Fibroblast of lung (primary cell): ENCODE measurements at regions not wholly inside any gene's neighbourhood (a gene's known extent, or its start where the extent isn't known, plus 50 kb on each side); places are given as distances from the start of the nearest gene placed in this dataset.

Source experiments
- DNase-seq, 2 donors: peaks; one replicate each; pipeline versions ENCODE4 v3.0.0 to v3.0.0-alpha.2; 2010; ENCODE audit warnings: low read depth in 2 of 2
- H2AFZ ChIP-seq: 2 replicates; pipeline ENCODE4 v1.5.1; 2012; ENCODE audit warnings: low read length, control low read depth, inconsistent platforms
- H3K27ac ChIP-seq: 2 replicates; pipeline ENCODE4 v1.5.1; 2011; ENCODE audit warnings: low read length, control low read depth; ENCODE audit not compliant: insufficient read depth
- H3K27me3 ChIP-seq: 2 replicates; pipeline ENCODE4 v1.5.1; 2011; ENCODE audit warnings: mild to moderate bottlenecking, low read length; ENCODE audit not compliant: control insufficient read depth, insufficient read depth
- H3K36me3 ChIP-seq: 2 replicates; pipeline ENCODE4 v1.5.1; 2011; ENCODE audit warnings: low read length; ENCODE audit not compliant: control insufficient read depth, insufficient read depth
- H3K4me1 ChIP-seq: 2 replicates; pipeline ENCODE4 v1.5.1; 2011; ENCODE audit warnings: low read length; ENCODE audit not compliant: control insufficient read depth, insufficient read depth; ENCODE audit errors: extremely low read depth
- H3K4me2 ChIP-seq: 2 replicates; pipeline ENCODE4 v1.5.1; 2011; ENCODE audit warnings: low read length, control low read depth; ENCODE audit not compliant: insufficient read depth; ENCODE audit errors: extremely low read depth
- H3K4me3 ChIP-seq, 4 experiments: fragments of 200-600 bp in 1 of 4; sonication (generic) in 1 of 4; replicated peaks in 1 of 4; 2 replicates each; pipeline ENCODE4 v1.5.1; 2011 to 2016; ENCODE audit warnings: low read length in 4 of 4, low read depth in 3 of 4, mild to moderate bottlenecking in 3 of 4, control low read depth in 2 of 4, inconsistent platforms in 1 of 4, mixed read lengths in 1 of 4; ENCODE audit not compliant: insufficient read depth in 1 of 4; ENCODE audit errors: control extremely low read depth in 1 of 4
- H3K79me2 ChIP-seq: 2 replicates; pipeline ENCODE4 v1.5.1; 2012; ENCODE audit warnings: mild to moderate bottlenecking, low read length, inconsistent platforms; ENCODE audit not compliant: control insufficient read depth, insufficient read depth
- H3K9ac ChIP-seq: 2 replicates; pipeline ENCODE4 v1.5.1; 2011; ENCODE audit warnings: mild to moderate bottlenecking, low read length, control low read depth; ENCODE audit not compliant: insufficient read depth
- H3K9me3 ChIP-seq: 2 replicates; pipeline ENCODE4 v1.5.1; 2012; ENCODE audit warnings: low read depth, low read length; ENCODE audit not compliant: control insufficient read depth, insufficient read depth
- H4K20me1 ChIP-seq: 2 replicates; pipeline ENCODE4 v1.5.1; 2011; ENCODE audit warnings: low read length; ENCODE audit not compliant: control insufficient read depth, insufficient read depth; ENCODE audit errors: extremely low read depth
- EZH2 ChIP-seq: IDR thresholded peaks from 2 replicates; pipeline ENCODE4 v1.5.1; 2012; ENCODE audit warnings: low read length, control low read depth, mild to moderate bottlenecking; ENCODE audit errors: missing control alignments
- TF ChIP-seq, protein P1 (sequence below), 2 donors: IDR thresholded peaks in 1 of 2; conservative IDR thresholded peaks in 1 of 2; 1 replicate in 1 of 2; 2 replicates in 1 of 2; pipeline ENCODE4 v1.5.1; 2011 to 2012; ENCODE audit warnings: low read length in 2 of 2, control low read depth in 1 of 2, inconsistent platforms in 1 of 2, low read depth in 1 of 2, mild to moderate bottlenecking in 1 of 2

DNA sequence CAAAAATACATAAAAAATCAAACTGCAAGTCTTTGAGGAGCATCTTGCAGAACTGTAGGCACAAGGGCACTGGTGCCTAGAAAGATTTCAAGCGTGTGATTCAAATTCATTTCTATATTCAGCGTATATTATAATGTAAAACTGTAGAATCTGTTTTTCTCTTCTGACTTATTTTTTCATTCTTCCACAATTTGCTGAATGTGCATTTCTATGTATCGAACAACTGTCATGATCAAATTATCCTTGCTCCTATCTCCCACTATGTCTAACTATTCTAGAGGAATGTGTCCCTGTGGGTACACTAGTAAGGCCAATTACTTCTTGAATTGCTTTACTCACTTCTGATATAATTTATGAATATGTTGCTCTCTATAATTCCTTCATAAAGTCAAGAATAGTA lies 283.0 kb upstream of the MAGI2 start:
- TF ChIP-seq, protein P1, sequence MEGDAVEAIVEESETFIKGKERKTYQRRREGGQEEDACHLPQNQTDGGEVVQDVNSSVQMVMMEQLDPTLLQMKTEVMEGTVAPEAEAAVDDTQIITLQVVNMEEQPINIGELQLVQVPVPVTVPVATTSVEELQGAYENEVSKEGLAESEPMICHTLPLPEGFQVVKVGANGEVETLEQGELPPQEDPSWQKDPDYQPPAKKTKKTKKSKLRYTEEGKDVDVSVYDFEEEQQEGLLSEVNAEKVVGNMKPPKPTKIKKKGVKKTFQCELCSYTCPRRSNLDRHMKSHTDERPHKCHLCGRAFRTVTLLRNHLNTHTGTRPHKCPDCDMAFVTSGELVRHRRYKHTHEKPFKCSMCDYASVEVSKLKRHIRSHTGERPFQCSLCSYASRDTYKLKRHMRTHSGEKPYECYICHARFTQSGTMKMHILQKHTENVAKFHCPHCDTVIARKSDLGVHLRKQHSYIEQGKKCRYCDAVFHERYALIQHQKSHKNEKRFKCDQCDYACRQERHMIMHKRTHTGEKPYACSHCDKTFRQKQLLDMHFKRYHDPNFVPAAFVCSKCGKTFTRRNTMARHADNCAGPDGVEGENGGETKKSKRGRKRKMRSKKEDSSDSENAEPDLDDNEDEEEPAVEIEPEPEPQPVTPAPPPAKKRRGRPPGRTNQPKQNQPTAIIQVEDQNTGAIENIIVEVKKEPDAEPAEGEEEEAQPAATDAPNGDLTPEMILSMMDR (conservative IDR thresholded peaks at IDR 0.05 in 1 of 2, IDR thresholded peaks at IDR 0.05 in 1 of 2; ENCODE audit: low read depth in 1 of 2, low read length in 2 of 2), result no peak
- no peak for TF ChIP-seq EZH2
- H3K27me3 ChIP-seq, result no peaks in the 10 kb centered on the region
- no peaks in the 10 kb centered on the region for H3K9me3 ChIP-seq
- H3K9ac ChIP-seq, result no peak overlapping the region
- DNase-seq, result no peak
- no peaks in the 10 kb centered on the region for H4K20me1 ChIP-seq
- no peak overlapping the region for H2AFZ ChIP-seq
- H3K4me1 ChIP-seq, result no peaks in the 10 kb centered on the region
- no peaks in the 10 kb centered on the region for H3K79me2 ChIP-seq
- H3K36me3 ChIP-seq, result no peaks in the 10 kb centered on the region
- no peak overlapping the region for H3K4me2 ChIP-seq
- H3K27ac ChIP-seq, result no peak overlapping the region
- no peak overlapping the region for H3K4me3 ChIP-seq

DNA sequence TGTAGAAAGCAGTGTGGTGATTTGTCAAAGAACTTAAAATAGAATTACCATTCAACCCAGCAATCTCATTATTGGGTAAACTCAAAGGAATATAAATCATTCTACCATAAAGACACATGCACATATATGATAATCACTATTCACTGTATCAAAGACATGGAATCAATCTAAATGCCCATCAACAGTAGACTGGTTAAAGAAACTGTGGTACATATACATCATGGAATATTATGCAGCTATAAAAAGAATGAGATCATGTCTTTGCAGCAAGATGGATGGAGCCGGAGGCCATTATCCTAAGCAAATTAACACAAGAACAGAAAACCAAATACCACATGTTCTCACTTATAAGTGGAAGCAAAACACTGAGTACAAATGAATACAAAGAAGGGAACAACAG lies 281.5 kb upstream of the MAGI2 start:
- H2AFZ ChIP-seq, result no peak overlapping the region
- no peak overlapping the region for H3K9ac ChIP-seq
- H3K4me2 ChIP-seq, result no peak overlapping the region
- H3K36me3 ChIP-seq, result no peaks in the 10 kb centered on the region
- no peak overlapping the region for H3K4me3 ChIP-seq
- no peaks in the 10 kb centered on the region for H4K20me1 ChIP-seq
- H3K27ac ChIP-seq, result no peak overlapping the region
- H3K27me3 ChIP-seq, result no peaks in the 10 kb centered on the region
- TF ChIP-seq, protein P1 (conservative IDR thresholded peaks at IDR 0.05 in 1 of 2, IDR thresholded peaks at IDR 0.05 in 1 of 2; ENCODE audit: low read depth in 1 of 2, low read length in 2 of 2), result no peak
- TF ChIP-seq EZH2, result no peak
- H3K79me2 ChIP-seq, result no peaks in the 10 kb centered on the region
- H3K9me3 ChIP-seq, result no peaks in the 10 kb centered on the region
- H3K4me1 ChIP-seq, result no peaks in the 10 kb centered on the region
- no peak for DNase-seq

DNA sequence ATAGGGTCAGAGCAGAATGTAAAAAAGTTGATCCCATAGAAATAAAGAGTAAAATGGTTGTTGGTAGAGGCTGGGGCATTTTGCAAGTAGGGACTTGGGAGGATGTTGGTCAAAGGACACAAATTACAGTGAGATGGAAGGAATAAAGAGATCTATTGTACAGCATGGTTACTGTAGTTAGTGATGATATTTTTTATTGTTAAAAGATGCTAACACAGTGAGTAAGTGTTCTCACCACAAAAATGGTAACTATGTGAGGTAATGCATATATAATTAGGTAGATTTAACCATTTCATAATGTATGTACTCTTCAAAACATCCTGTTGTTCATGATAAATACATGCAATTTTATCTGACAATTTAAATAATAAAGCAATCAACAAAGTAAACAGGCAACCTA lies 280.7 kb upstream of the MAGI2 start:
- Histone ChIP-seq H2AFZ (no peak overlapping the region), H3K27me3 (no peaks in the 10 kb centered on the region), H3K9me3 (no peaks in the 10 kb centered on the region), H3K9ac (no peak overlapping the region), H3K36me3 (no peaks in the 10 kb centered on the region), H3K4me1 (no peaks in the 10 kb centered on the region), H3K27ac (no peak overlapping the region), H3K79me2 (no peaks in the 10 kb centered on the region), H4K20me1 (no peaks in the 10 kb centered on the region), H3K4me3 (no peak overlapping the region), H3K4me2 (no peak overlapping the region)
- TF ChIP-seq EZH2, result no peak
- TF ChIP-seq, protein P1 (conservative IDR thresholded peaks at IDR 0.05 in 1 of 2, IDR thresholded peaks at IDR 0.05 in 1 of 2; ENCODE audit: low read depth in 1 of 2, low read length in 2 of 2), result no peak
- DNase-seq, result peak in 1 of 2 donors; percentile 13
